NCI-H1417 treated with DMSO at 0.1 percent for 48 hours (cell line): ENCODE measurements at regions not wholly inside any gene's neighbourhood (a gene's known extent, or its start where the extent isn't known, plus 50 kb on each side); places are given as distances from the start of the nearest gene placed in this dataset.
A peak's percentile ranks its signal among the peaks of the same experiment; 100 is the strongest.
"Not testable (repeated sequence)": the region's sequence is repeated elsewhere in the genome, so short reads cannot be mapped to it uniquely, and the experiment has no call there.

Experiments
- DNase-seq: peaks from one replicate; lab custom pipeline; 2025; lab: John Stamatoyannopoulos, UW

DNA sequence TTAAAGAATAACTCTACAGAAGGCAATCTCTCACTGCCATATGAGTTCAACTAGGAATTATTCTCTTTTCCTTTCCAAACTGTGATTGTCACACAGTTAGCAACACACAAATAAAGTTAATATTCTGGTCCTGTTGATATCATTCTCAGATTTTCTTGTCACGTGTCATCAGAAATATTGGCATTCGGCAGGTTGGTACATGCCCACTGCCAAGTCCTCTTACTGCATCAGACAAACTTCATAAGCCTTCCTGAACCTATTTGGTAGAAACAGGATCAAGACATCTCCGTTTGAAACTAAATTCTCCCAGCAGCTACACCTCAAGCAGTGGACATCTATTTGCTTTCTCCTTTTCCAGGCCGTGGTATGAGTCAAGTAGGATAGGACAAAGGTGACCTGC, 177.9 kb upstream of the SOX2 start:
- no peak for DNase-seq

GRCh38 chr3:181530584-181530983, 181.1 kb upstream of the SOX2 start:
- DNase-seq: no peak

GRCh38 chr3:181521831-181522230, 189.9 kb upstream of the SOX2 start:
- no peak for DNase-seq

- DNase-seq: no peak
These were observed 193.5 kb upstream of the SOX2 start for GRCh38 chr3:181518222-181518621.

GRCh38 chr3:181512787-181513186, 198.9 kb upstream of the SOX2 start:
- no peak for DNase-seq

DNA sequence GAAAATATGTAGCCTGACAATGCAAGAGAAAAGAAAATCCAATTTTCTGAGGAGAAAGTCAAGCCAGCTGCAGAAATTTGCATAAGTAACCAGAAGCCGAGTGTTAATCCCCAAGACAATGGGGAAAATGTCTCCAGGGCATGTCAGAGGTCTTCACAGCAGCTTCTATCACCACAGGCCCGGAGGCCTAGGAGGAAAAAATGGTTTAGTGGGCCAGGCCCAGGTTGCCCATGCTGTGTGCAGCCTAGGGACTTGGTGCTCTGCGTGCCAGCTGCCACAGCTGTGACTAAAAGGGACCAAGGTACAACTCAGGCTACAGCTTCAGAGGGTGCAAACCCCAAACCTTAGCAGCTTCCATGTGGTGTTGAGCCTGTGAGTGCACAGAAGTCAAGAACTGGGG, 201.2 kb upstream of the SOX2 start:
- DNase-seq: no peak

GRCh38 chr3:181497358-181497757, 214.4 kb upstream of the SOX2 start:
- no peak for DNase-seq

DNA sequence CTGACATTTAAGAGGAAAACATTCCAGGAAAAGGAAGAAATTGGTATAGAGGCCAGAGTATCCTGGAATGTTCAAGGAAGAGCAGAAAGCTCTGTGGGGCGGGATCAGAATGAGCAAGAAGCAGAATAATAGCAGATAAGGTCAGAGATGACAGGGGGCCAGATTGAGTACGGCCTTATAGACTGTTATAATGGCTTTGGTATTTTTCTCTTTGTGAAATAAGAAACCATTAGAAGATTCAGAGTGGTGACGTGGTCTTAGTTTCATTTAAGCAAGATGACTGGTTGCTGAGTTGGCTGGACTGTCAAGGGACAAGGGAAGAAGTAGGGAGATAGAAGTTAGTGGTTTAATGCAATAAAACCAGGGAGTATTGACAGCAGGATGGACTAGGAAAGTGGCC, 218.3 kb upstream of the SOX2 start:
- DNase-seq: no peak

GRCh38 chr3:181488536-181488935, 223.2 kb upstream of the SOX2 start:
- no peak for DNase-seq

DNA sequence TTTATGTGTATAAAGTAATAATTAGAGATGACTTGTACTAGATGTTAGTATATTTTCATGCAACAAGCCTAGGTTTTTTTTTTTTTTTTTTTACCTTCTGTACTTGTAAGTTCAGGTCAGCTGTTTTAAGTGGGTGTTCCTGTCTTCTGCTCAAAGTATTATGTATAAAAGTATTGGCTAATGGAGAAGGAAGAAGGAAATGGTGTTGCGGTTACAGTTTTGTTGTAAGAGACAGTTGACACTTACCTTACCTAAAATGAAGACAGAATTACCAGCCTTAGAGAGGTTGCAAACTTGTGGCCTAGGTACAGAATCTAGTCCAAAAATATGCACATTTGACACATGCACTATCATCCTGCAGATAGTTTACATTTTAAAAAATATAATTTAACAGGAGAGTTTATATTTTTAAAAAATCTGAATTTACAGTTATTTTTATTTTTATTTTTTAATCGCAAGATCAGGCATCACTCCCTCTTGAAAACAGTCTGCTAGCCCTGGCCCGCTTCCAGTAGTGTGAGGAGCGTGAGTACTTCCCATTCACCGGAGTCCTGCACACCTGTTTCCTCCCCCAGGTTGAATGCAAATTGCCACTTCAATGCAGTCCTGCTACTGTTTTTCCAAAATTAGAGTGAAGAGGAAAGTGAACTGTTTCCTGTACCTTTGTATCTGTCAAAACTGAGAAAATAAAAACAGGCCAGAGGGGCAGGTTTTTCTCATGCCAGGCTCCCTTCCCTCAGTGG, 224.3 kb upstream of the SOX2 start:
- DNase-seq: peak; percentile 61

DNA sequence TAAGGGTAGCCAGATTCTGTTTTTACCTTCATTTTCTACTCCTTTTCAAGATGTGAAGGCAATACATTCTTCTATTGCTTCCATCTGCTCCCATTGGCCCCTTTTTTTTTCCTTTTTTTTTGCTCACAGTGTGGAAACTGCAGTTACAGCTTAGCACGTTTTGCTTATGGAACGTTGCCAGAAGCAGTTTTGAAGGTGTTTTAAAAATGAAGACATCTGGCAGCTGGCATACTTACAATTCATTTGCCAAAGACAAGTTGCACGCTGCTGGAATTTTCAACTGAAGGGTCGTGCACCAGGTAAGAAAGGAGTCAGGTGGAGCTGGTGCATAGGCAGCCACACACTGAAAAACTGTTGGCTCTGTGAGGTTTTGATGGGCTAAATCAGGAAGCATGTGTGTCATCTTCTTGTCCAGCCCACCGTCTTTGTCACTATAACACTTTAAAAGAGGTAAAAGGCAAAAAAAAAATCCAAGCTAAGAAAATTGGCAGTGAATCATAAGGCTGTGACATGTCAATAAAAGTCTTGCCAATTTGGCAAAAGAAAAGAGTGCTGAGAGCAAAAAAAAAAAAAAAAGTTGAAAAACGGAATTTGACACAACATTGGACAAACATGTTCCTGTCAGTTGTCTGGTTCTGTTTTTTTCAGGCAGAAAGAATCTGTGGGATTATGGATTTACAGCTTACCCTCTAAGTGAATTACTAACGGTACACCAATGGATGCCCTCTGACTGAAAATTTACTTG, 225.4 kb upstream of the SOX2 start:
- no peak for DNase-seq

DNA sequence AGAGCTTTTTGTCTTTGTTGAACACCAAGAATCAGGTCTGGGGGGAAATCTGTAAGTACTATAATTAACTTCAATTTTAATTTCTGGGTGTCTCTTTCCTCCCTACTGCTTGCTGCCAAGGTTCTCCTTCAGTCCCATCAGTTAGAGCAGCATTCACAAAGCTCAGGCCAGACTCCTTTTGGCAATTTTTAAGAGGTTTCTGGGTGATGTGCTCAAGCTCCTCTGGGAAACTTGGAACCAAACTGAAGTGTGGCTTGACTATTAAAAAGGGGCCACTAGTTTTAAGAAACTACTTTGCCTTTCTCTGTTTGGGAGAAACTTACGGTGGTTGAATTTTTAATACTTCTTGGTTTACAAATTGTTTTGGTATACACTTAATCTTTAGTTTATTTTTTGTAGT, 227.7 kb upstream of the SOX2 start:
- DNase-seq: no peak

DNA sequence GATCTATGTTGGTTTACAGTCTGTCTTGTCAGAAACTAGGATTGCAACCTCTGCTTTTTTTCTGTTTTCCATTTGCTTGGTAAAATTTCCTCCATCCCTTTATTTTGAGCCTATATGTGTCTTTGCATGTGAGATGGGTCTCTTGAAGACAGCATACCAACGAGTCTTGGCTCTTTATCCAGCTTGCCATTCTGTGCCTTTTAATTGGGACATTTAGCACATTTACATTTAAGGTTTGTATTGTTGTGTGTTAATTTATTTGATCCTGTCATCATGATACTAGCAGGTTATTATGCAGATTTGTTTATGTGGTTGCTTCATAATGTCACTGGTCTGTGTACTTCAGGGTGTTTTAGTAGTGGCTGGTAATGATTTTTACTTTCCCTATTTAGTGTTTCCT, 236.6 kb upstream of the SOX2 start:
- DNase-seq: not testable (repeated sequence)

DNA sequence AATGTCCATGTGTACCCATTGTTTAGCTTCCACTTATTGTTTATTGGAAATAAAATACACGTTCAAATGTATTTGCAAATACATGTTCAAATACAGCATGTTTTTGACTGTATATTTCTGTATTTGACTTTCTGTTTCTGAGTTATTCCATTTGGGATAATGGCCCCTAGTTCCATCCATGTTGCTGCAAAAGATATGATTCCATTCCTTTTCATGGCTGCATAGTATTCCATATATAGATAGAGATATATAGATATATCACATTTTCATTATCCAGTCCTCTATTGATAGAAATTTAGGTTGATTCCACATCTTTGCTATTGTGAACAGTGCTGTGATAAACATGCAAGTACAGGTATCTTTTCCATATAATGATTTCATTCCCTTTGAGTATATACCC, 241.4 kb upstream of the SOX2 start:
- DNase-seq: no peak

DNA sequence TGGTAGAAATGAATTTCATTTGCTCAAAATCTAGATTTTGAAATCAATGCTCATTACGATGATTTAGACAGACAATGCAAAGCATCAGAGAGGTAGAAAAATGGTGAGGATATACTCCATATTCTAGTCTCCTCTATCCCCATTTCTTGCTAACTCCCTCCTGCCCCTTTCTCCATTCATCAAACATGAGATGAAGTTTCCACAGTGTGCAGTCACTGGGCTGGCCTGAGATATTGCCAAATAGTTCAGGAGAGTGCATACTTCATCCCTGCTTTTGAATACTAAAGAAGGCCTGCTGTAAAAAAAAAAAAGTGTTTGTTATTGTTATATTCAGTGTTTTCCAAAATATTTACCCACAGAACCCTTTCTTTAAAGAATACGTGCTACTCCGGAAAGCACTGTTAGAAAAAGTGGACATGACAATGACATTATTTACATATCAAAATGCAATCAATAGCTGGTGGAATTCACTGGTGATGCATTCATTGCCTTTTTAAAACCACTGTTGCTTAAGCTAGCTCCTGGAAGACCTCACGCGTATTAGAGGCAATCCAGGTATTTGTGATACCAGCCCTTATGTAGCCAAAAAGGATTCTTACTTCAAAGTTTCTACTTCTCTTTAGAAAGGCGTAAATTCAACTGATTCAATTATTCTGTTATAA, 247.6 kb upstream of the SOX2 start:
- no peak for DNase-seq

DNA sequence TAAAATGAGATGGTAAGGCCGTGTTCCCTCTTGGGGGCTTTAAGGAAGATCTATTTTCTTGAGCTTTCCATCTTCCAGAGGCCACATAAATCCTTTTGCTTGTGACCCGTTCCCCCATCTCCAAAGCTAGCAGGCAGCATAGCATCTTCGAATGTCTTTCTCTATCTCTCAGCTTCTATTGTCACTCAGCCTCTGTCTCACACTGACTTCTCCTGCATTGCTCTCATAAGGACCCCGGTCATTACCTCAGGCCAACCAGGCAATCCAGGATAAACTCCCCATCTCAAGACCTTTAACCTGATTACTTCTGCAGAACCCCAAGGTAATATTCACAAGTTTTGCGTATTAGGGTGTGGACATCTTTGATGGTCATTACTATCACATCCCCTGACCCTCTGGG, 250.3 kb upstream of the SOX2 start:
- DNase-seq: no peak

DNA sequence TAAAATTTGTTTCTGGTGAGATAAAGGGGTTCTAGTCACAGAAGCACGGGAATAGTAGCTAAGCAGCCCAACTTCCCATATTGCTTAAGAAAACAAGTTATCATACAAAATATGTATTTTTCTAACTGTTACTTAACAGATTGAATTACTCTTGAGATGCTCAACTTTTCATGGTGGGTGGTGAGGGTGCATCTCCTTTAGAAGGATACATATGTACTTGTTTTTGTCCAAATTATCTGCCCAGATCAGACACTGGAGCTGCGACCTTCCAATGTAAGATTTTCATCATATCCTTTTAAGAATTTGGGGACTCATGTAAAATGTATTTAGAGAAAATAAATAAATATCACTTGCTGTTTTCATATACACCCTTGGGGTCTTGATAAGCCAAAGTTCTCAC, 252.2 kb upstream of the SOX2 start:
- no peak for DNase-seq

GRCh38 chr3:181458857-181459256, 252.9 kb upstream of the SOX2 start:
- DNase-seq: no peak

DNA sequence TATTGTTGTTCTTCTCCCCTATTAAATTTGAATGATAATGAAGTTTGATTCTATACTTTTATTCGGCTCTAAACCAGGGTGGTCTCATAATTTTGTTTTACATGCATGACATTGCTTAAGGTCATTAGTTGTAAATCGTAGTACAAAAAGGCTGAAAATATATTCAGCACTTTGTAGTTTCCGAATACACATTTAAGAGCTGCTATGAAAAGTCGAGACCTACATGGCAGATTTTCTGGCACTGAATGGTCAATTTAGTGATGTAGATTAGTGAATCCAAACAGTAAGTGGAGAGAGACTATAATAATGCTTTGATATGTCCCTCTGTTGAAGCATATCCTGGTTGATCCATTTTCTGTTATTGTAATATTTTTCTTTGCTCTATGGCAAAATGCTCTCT, 254.0 kb upstream of the SOX2 start:
- no peak for DNase-seq

GRCh38 chr3:181457190-181457589, 254.5 kb upstream of the SOX2 start:
- no peak for DNase-seq

- no peak for DNase-seq
These were observed 256.4 kb upstream of the SOX2 start for GRCh38 chr3:181455276-181455675.

- no peak for DNase-seq
These were observed 257.2 kb upstream of the SOX2 start for GRCh38 chr3:181454451-181455027.

- DNase-seq: no peak
These were observed 265.0 kb upstream of the SOX2 start for GRCh38 chr3:181446741-181447140.
